AG04449 (cell line): ENCODE measurements at regions not wholly inside any gene's neighbourhood (a gene's known extent, or its start where the extent isn't known, plus 50 kb on each side); places are given as distances from the start of the nearest gene placed in this dataset.

ENCODE experiments used
- CTCF ChIA-PET: fragments of 350-600 bp; formaldehyde crosslinking; extraction: SDS; loops from one replicate; lab custom pipeline; 2021; ENCODE audit warnings: antibody characterized with exemption; lab: Yijun Ruan, JAX
- POLR2A ChIA-PET: fragments of 400-600, 350-600 bp; formaldehyde crosslinking; extraction: SDS; loops from one replicate; lab custom pipeline; 2020; ENCODE audit warnings: antibody characterized with exemption, inconsistent platforms; lab: Yijun Ruan, JAX
- DNase-seq: peaks from one replicate; pipeline ENCODE4 v3.0.0-alpha.2; 2010; ENCODE audit warnings: low read depth, low spot score
- H3K4me3 ChIP-seq: 2 replicates; pipeline ENCODE4 v1.5.1; 2011; ENCODE audit warnings: low read depth, mild to moderate bottlenecking, control low read depth, low read length
- CTCF ChIP-seq: IDR thresholded peaks from one replicate; pipeline ENCODE4 v1.5.1; 2011; ENCODE audit warnings: mild to moderate bottlenecking, moderate library complexity, low read length, control low read depth, inconsistent platforms; ENCODE audit not compliant: insufficient read depth; ENCODE audit errors: missing control alignments

GRCh38 chrX:85493821-85494220, 114.4 kb upstream of the POF1B start:
- no peak for TF ChIP-seq CTCF
- ChIA-PET CTCF (no interaction called here), POLR2A (no interaction called here)
- no peak overlapping the region for H3K4me3 ChIP-seq
- no peak for DNase-seq

- no peak for DNase-seq
- ChIA-PET CTCF (no interaction called here), POLR2A (no interaction called here)
- TF ChIP-seq CTCF, result no peak
- H3K4me3 ChIP-seq, result no peak overlapping the region
Measured at GRCh38 chrX:85454295-85454694, 74.8 kb upstream of the POF1B start.

- TF ChIP-seq CTCF, result no peak
- DNase-seq, result no peak
- H3K4me3 ChIP-seq, result no peak overlapping the region
- POLR2A ChIA-PET, result no interaction called here
- CTCF ChIA-PET, result no interaction called here
Measured at GRCh38 chrX:85444613-85445012, 65.1 kb upstream of the POF1B start.
